ENCODE measurements at regions not wholly inside any gene's neighbourhood (a gene's known extent, or its start where the extent isn't known, plus 50 kb on each side); places are given as distances from the start of the nearest gene placed in this dataset.

- DNase-seq (ENCODE audit: low read depth), result no peak
These were observed 1329.3 kb downstream of the TBC1D22A start for GRCh38 chr22:48091656-48092223.

DNA sequence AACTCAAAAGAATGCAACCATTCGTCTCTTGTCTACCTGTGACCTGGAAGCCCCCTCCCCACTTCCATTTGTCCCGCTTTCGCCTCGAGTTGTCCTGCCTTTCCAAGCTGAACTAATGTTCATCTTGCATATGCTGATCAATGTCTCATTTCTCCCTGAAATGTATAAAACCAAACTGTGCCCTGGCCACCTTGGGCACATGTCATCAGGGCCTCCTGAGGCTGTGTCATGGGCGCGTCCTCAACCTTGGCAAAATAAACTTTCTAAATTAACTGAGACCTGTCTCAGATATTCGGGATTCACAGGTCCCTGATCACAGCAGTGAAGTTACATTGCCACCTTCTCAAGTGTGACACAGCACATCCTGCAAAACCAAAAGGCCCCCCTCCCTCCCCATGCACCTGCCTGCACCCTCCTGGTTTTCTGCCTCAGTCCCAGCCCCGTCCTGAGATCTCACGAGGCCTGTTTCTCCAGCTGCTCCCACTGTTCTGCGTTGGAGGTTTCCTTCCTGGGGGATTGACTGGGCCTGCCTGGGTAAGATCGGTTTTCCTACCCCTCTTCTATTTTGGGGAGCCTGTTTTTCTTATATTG is 1328.7 kb downstream of the TBC1D22A start:
- no peak for DNase-seq (ENCODE audit: low read depth)

- DNase-seq (ENCODE audit: low read depth), result no peak
These were observed 1327.9 kb downstream of the TBC1D22A start for GRCh38 chr22:48090332-48090672.

GRCh38 chr22:48089601-48090331 is 1327.3 kb downstream of the TBC1D22A start:
- DNase-seq (ENCODE audit: low read depth), result peak; percentile 80

- DNase-seq (ENCODE audit: low read depth), result no peak
These were observed 1326.6 kb downstream of the TBC1D22A start for GRCh38 chr22:48088926-48089536.

- DNase-seq (ENCODE audit: low read depth), result no peak
These were observed 1325.8 kb downstream of the TBC1D22A start for GRCh38 chr22:48088251-48088650.

DNA sequence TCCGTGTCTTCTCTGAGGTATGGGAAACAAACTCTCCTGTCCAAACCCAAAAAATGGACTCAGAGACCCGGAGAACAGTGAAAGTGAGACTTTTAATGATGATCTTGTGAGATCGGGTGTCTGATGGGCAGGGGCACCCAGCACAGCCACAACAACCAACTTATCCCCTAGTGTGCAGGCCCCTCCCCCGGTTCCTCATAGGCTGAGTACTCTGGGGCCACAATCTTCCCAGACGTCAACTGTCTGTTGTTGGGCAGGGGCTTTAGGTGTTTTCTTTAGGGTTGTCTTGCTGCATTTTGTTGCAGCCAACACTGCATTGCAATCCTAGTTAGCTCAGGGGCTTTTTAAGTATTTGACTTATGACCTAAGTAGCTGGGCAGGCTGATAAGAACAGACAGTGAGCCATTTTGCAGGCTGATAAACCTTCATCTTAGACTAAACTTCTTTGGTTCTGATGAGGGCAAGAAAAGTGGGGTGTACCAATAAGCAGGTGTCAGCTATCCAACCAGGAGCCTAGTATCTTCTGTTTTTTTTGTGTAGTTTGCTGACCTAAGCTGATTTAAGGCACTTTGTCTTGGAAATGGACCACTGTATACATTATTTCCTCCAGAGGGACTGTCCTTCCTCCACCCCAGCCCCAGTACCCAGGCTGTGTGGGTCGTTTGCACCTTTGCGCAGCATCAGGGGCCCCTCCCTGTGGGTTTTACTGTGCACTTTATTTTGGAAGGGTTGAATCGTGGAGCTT is 1323.6 kb downstream of the TBC1D22A start:
- DNase-seq (ENCODE audit: low read depth), result no peak

GRCh38 chr22:48084729-48085050 is 1322.2 kb downstream of the TBC1D22A start:
- no peak for DNase-seq (ENCODE audit: low read depth)

DNA sequence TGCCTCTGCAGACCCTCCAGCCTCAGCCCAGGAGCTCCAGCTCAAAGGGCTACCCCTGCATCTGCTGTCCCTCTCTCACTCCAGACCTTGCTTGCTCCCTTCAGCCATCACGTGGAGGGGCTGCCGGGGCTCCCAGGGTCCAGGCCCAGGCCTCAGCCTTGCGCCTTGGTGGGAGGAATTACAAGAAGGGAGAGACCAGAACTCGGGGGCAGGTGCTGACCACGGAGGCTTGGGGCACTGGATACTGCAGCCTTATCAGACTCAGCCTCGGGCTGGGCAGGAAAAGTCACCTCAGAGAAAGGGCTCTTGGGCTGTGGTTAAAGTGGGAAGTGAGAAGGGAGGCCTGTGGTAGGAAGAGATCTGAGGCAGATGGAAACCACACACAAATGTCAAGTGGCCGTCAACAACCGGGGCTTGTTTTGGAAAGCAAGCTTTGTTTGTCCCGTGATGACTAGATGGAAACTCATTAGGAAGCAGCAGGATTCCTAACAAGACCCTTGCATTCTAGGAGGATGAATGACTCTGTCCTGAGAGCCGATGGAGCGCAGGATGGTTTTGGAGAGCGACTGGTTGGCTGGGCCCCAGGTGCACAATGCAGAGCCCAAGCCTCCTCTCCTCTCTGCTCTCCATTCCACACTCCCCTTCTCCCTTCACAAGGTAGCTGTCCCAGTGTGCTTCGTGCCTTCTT is 1321.7 kb downstream of the TBC1D22A start:
- no peak for DNase-seq (ENCODE audit: low read depth)

DNA sequence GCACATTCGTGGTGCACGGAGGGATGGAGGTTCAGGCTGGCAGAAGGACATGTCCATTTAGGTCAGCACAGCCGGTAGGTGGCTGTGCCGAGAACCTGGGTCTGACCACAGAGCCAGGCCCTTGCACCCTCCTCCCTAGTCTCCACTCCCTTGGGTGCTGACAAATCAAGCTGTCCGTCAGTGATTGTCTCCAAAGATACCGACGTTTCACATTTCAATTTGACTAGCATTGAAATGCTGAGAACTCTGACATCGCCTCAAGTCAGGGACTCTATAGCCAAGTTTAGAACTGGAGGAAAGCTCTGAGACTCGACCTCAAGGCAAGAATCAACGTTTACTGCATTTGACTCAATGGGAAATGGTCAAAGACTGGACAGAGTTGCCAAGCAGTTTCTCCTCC is 1321.1 kb downstream of the TBC1D22A start:
- DNase-seq (ENCODE audit: low read depth), result no peak

DNA sequence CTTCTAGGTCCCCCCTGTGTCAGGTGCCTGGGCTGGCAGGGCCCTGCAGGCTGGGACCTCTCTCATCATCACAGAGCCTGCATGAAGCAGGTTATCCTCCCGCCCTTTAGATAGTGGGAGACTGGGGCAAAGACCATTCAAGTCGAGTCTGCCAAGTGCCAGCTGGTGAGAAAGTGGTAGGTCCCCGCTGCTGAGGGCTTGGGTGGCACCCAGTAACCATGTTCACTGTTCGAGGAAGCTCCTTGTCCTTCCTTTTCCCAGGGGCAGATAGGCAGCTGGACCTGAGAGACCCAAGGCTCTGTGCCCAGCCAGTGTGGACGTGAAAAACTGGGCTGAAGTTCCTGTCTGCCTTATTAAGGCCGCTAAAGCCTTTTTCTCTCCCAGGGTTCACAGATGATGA is 1319.8 kb downstream of the TBC1D22A start:
- DNase-seq (ENCODE audit: low read depth), result no peak

DNA sequence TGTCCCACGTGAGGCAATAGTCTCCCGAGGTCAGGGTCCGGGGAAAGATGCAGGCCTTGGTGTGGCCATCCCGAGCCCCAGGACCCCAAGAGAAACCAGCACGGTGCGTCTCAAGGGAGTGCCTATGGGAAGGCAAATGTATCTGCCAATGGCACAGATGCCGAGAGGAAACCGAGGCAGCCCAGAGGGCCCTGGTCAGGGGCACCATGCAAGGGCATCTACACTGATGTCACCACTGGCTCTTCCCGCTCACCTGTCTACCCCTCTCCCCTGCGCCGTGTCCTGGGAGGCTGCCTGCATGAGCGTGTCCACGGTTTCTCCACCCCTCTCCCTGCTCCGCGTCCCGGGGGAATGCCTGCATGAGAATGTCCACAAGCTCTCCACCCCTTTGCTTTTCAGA is 1318.8 kb downstream of the TBC1D22A start:
- DNase-seq (ENCODE audit: low read depth), result no peak

DNA sequence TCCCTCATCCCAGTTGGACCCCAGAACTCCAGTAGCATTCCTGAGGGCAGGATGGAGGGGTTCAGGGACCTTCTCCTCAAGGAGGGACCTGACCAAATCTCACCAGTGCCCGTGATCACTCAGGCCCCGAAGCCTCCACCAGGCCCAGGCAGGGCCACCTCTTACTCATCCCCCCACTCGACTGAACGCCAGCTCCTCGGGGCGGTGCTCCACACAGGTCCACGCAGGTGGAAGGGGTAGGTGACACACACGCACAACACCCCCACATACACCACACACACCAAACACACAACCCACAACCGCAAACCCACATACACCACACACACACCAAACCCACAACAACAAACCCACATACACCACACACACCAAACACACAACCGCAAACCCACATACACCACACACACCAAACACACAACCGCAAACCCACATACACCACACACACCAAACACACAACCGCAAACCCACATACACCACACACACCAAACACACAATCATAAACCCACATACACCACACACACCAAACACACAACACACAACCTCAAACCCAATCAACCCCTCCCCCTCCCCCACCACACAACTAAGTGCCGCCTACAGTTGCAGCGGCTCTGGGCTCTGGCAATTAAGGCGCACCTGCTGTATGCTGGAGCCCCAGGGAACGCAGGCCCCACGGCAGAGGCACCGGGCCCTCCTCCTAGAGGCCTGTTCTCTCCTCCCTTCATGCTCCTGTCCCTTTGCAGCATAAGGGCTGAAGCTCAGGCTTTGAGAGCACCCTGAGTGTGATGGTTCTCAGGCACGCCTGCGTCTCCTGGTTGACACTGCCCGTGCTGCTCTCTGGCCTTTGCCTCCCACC is 1318.1 kb downstream of the TBC1D22A start:
- DNase-seq (ENCODE audit: low read depth), result no peak

DNA sequence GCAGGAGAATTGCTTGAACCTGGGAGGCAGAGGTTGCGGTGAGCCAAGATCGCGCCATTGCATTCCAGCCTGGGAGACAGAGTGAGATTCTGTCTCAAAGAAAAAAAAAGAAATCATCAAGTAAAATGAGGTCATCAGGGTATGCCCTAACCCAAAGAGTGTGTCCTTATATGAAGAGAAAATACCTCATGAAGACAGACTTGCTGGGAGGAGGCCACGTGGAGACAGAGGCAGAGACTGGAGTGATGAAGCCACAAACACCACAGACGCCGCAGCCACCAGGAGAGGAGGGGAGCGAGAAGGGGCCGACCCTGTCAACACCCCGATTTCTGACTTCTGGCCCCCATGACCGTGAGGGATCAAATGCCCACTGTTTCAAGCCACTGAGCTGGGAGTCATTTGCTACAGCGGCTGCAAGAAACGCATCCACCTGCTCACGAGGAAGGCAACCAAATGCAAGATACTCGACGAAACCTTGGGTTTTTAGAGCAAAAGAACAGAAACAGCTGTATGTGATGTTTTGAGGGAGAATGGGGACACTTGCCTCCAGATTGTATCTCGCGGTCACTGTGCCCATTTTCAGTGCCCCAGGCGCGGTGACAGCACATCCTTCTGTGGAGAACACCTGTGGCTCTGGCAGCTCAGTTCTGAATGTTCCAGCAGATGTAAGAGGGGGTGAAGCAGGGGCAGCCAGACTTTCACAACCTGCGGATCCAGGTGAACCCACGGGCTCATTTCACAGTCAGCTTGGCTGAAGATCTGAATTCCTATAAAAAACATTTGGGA is 1317.2 kb downstream of the TBC1D22A start:
- DNase-seq (ENCODE audit: low read depth), result no peak

DNA sequence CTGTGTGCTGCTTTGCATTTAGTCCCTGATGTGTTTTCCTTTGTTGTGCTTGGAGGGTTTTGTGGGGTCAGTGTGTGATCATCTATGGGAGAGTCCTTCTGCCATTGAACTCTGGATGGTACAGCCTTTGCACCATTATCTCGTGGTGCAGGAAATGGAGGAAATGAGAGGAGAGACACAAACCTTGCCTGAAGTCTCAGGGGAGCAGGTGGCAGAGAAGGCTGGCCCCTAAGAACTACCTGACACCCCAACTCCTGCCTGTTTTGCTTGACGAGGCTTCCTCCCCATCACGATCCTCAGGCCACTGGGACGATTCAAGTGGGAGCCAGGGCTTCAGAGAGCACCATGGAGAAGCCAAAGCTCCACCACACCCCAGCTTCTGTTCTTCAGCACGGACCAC is 1316.4 kb downstream of the TBC1D22A start:
- no peak for DNase-seq (ENCODE audit: low read depth)

- DNase-seq (ENCODE audit: low read depth), result no peak
These were observed 1315.2 kb downstream of the TBC1D22A start for GRCh38 chr22:48077699-48078098.

- no peak for DNase-seq (ENCODE audit: low read depth)
These were observed 1313.6 kb downstream of the TBC1D22A start for GRCh38 chr22:48076008-48076407.

- no peak for DNase-seq (ENCODE audit: low read depth)
These were observed 1313.2 kb downstream of the TBC1D22A start for GRCh38 chr22:48075604-48076003.

DNA sequence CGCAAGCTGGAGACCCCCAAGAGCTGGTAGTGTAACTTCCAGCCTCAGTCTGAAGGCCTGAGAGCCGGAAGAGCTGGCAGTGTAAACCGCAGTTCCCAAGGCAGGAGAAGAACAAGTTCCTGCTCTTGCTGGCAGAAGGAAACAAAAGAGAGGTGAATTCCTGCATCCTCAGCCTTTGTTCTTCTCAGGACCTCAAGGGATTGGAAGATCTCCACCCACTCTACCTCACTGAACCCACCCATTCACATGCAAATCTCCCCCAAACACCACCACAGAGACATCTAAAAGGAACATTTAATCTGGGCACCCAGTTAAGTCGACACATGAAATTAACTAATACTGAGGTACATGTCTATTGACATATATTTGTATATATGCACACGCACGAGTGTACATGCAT is 1310.3 kb downstream of the TBC1D22A start:
- DNase-seq (ENCODE audit: low read depth), result no peak

DNA sequence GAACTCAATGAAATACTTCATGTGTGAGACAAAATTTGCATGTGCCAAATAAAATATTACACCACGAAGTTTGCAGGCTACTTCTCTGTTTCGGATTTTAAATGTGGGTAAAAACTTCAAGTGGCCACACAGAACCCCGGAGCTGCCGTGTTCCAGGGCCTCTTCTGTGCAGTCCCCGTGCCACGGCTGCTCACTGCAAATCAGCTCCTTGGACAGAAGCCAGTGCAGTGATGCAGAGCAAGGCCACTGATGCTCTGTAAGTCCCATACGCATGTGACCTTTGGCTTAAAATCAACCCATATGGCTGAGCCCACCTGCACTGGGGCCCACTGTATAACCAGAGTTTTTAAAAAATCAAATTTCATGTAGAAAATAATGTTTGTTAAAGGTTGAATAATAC is 1309.4 kb downstream of the TBC1D22A start:
- no peak for DNase-seq (ENCODE audit: low read depth)
